ENCODE measurements at regions not wholly inside any gene's neighbourhood (a gene's known extent, or its start where the extent isn't known, plus 50 kb on each side); places are given as distances from the start of the nearest gene placed in this dataset.

GRCh38 chr21:15408089-15408488 lies 321.7 kb upstream of the USP25 start:
- TF ChIP-seq CTCF (IDR thresholded peaks at IDR 0.05; ENCODE audit: control extremely low read depth, extremely low read depth): no peak
- Histone ChIP-seq H3K9me3 (ENCODE audit: control insufficient read depth in 4 of 4, insufficient read depth in 3 of 4, low read length in 3 of 4) (peaks cover 0 to under 1% (median 0%) of the 10 kb centered on the region in 4 donors), H3K4me1 (ENCODE audit: control insufficient read depth in 5 of 5, insufficient read depth in 5 of 5, low read length in 5 of 5) (no peaks in the 10 kb centered on the region), H3K36me3 (ENCODE audit: control insufficient read depth in 4 of 4, insufficient read depth in 4 of 4, low read length in 4 of 4) (no peaks in the 10 kb centered on the region), H3K27ac (ENCODE audit: low read depth in 1 of 2, low read length in 1 of 2) (no peak overlapping the region), H3K9ac (ENCODE audit: insufficient read depth in 1 of 2, low read length in 2 of 2) (no peak overlapping the region), H3K27me3 (ENCODE audit: control insufficient read depth in 3 of 3, insufficient read depth in 3 of 3, low read length in 2 of 3) (no peaks in the 10 kb centered on the region), H3K4me3 (no peak overlapping the region)
- ATAC-seq (ENCODE audit: insufficient read depth, low FRiP score): no peak
- no peak for DNase-seq
- WGBS, 2 donors: 87 to 94% methylated on average over 2 of the region's 2 CpGs

DNA sequence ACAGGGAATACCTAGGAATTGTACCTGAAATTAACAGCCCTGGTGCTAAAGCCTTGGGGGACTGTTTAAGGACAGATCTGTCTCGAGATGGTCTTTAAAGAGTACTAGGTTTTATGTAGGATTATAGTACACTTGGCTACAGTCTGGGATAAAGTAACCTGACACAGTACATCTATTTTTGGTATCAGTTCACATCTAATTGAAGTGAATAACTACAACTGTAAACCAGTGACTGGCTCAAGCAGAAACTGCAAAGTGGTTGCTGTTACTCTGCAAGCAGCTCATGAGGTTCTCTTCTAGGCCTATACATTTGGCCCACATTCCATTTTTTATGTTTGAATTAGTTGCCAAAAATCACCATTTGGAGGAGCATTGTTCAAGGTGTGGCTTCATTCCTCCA lies 320.8 kb upstream of the USP25 start:
- H3K27me3 ChIP-seq (ENCODE audit: control insufficient read depth in 3 of 3, insufficient read depth in 3 of 3, low read length in 2 of 3): no peaks in the 10 kb centered on the region
- no peak overlapping the region for H3K9ac ChIP-seq (ENCODE audit: insufficient read depth in 1 of 2, low read length in 2 of 2)
- no peak overlapping the region for H3K27ac ChIP-seq (ENCODE audit: low read depth in 1 of 2, low read length in 1 of 2)
- no peak for ATAC-seq (ENCODE audit: insufficient read depth, low FRiP score)
- H3K4me3 ChIP-seq: no peak overlapping the region
- TF ChIP-seq CTCF (IDR thresholded peaks at IDR 0.05; ENCODE audit: control extremely low read depth, extremely low read depth): no peak
- DNase-seq: no peak
- H3K9me3 ChIP-seq (ENCODE audit: control insufficient read depth in 4 of 4, insufficient read depth in 3 of 4, low read length in 3 of 4): no peaks in the 10 kb centered on the region
- 79 to 90% methylated on average over 1 of the region's 1 CpG for WGBS, 2 donors
- no peaks in the 10 kb centered on the region for H3K36me3 ChIP-seq (ENCODE audit: control insufficient read depth in 4 of 4, insufficient read depth in 4 of 4, low read length in 4 of 4)
- H3K4me1 ChIP-seq (ENCODE audit: control insufficient read depth in 5 of 5, insufficient read depth in 5 of 5, low read length in 5 of 5): no peaks in the 10 kb centered on the region

DNA sequence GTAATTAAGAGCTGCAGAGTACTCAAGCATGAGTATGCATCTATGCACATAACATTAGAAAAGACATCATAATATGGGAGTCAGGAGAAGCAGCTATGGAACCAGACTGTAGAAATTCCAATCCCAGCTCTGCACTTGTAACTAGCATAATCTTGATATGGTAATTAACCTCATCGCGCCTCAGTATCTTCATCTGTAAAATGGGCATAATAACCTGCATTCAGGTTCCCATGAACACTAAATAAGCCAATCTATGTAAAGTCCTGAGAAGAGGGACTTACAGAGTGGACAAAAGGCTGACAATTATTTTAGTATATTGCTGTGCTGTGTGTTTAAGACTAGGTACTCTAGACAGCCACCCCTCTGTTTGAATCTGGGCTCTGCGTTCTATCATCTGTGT lies 318.9 kb upstream of the USP25 start:
- no peak for DNase-seq
- Histone ChIP-seq H3K9me3 (ENCODE audit: control insufficient read depth in 4 of 4, insufficient read depth in 3 of 4, low read length in 3 of 4) (no peaks in the 10 kb centered on the region), H3K4me3 (no peak overlapping the region), H3K4me1 (ENCODE audit: control insufficient read depth in 5 of 5, insufficient read depth in 5 of 5, low read length in 5 of 5) (no peaks in the 10 kb centered on the region), H3K36me3 (ENCODE audit: control insufficient read depth in 4 of 4, insufficient read depth in 4 of 4, low read length in 4 of 4) (no peaks in the 10 kb centered on the region), H3K27me3 (ENCODE audit: control insufficient read depth in 3 of 3, insufficient read depth in 3 of 3, low read length in 2 of 3) (no peaks in the 10 kb centered on the region), H3K9ac (ENCODE audit: insufficient read depth in 1 of 2, low read length in 2 of 2) (no peak overlapping the region), H3K27ac (ENCODE audit: low read depth in 1 of 2, low read length in 1 of 2) (no peak overlapping the region)
- no peak for ATAC-seq (ENCODE audit: insufficient read depth, low FRiP score)
- no peak for TF ChIP-seq CTCF (IDR thresholded peaks at IDR 0.05; ENCODE audit: control extremely low read depth, extremely low read depth)
- 95 to 97% methylated on average over 3 of the region's 3 CpGs for WGBS, 2 donors

DNA sequence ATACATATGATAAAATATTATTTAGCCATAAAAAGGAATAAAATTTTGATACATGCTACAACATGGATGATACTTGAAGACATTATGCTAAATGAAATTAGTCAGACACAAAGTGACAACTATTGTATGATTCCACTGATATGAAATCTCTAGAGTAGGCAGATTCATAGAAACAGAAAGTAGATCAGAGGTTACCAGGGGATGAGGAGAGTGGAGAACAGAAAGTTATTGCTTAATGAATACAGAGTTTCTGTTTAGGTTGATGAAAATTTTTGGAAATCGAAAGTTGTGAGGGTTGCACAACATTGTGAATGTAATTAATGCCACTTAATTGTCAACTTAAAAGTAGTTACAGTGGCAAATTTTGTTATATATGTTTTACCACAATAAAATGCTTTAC lies 315.7 kb upstream of the USP25 start:
- Histone ChIP-seq H3K27me3 (ENCODE audit: control insufficient read depth in 3 of 3, insufficient read depth in 3 of 3, low read length in 2 of 3) (no peaks in the 10 kb centered on the region), H3K36me3 (ENCODE audit: control insufficient read depth in 4 of 4, insufficient read depth in 4 of 4, low read length in 4 of 4) (no peaks in the 10 kb centered on the region), H3K9ac (ENCODE audit: insufficient read depth in 1 of 2, low read length in 2 of 2) (no peak overlapping the region), H3K4me1 (ENCODE audit: control insufficient read depth in 5 of 5, insufficient read depth in 5 of 5, low read length in 5 of 5) (no peaks in the 10 kb centered on the region), H3K4me3 (no peak overlapping the region), H3K27ac (ENCODE audit: low read depth in 1 of 2, low read length in 1 of 2) (no peak overlapping the region), H3K9me3 (ENCODE audit: control insufficient read depth in 4 of 4, insufficient read depth in 3 of 4, low read length in 3 of 4) (no peaks in the 10 kb centered on the region)
- DNase-seq (no peak), ATAC-seq (ENCODE audit: insufficient read depth, low FRiP score) (no peak)
- no peak for TF ChIP-seq CTCF (IDR thresholded peaks at IDR 0.05; ENCODE audit: control extremely low read depth, extremely low read depth)
- WGBS, 2 donors: 58 to 71% methylated on average over 1 of the region's 1 CpG

All from lung (tissue), 11 donors.